Activated CD8-positive, alpha-beta memory T cell treated with anti-CD3 and anti-CD28 coated beads, Interleukin-2, amount 10 ng/mL, durations not matched to agents 7 days and 5 days (primary cell): ENCODE measurements at regions not wholly inside any gene's neighbourhood (a gene's known extent, or its start where the extent isn't known, plus 50 kb on each side); places are given as distances from the start of the nearest gene placed in this dataset.

ENCODE experiments used
- ATAC-seq: fragments of 150-1000 bp; cut with Tn5 transposase; one replicate; pipeline ENCODE4 v1.10.0; 2021; ENCODE audit warnings: moderate library complexity
- CTCF ChIA-PET: fragments of 350-600 bp; sonication (Branson Sonifier 250); formaldehyde crosslinking; loops from one replicate; lab custom pipeline; 2021; ENCODE audit warnings: antibody characterized with exemption; lab: Charles Lee
- DNase-seq: peaks from one replicate; pipeline ENCODE4 v3.0.0-alpha.2; 2020
- H3K27ac Mint-ChIP-seq: one replicate; pipeline ENCODE4 v1.8.0; 2021; ENCODE audit warnings: mild to moderate bottlenecking, mixed read lengths
- H3K27me3 Mint-ChIP-seq: one replicate; pipeline ENCODE4 v1.8.0; 2021; ENCODE audit warnings: mixed read lengths
- H3K36me3 Mint-ChIP-seq: one replicate; pipeline ENCODE4 v1.8.0; 2021; ENCODE audit warnings: mild to moderate bottlenecking, mixed read lengths
- H3K4me1 Mint-ChIP-seq: one replicate; pipeline ENCODE4 v1.8.0; 2021; ENCODE audit warnings: mixed read lengths
- H3K4me3 Mint-ChIP-seq: one replicate; pipeline ENCODE4 v1.8.0; 2021; ENCODE audit warnings: mild to moderate bottlenecking, moderate library complexity, mixed read lengths
- H3K9me3 Mint-ChIP-seq: one replicate; pipeline ENCODE4 v1.8.0; 2022; ENCODE audit warnings: low read depth, mixed read lengths

DNA sequence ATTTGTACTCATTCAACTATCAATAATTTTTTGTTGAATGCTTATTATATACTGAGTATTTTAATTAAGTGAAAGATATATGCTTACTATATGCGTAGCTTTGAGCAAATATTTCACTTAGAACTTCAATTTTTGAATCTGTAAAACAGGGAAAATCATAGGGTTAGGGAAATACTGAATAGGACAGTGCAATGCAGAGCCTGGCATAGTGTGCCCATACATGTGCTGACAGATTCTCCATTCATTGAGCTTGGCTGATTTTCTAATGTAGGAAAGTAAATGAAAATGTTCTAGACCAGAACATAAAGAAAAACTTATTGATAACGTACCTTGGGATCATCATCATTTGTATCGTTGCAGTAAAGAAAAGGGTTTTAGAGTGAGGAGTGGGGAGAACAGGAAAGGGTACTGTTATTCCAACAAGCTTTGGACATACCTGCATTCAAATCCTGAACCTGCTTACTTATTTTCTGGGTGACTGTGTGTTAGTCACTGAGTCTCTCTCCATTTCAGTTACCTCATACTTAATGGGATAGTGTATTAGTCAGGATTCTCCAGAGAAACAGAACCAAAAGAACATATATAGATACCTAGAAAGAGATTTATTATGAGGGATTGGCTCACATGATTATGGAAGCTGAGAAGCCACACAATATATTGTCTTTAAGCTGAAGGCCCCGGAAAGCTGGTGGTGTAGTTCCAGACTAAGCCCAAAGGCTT, 436.4 kb downstream of the ADAMTS20 start:
- H3K36me3 Mint-ChIP-seq = no peaks in the 10 kb centered on the region
- H3K9me3 Mint-ChIP-seq = peaks cover 6% of the 10 kb centered on the region
- DNase-seq (no peak), ATAC-seq (no peak)
- no peak overlapping the region for H3K27ac Mint-ChIP-seq
- CTCF ChIA-PET = no interaction called here
- H3K4me1 Mint-ChIP-seq = no peaks in the 10 kb centered on the region
- no peak overlapping the region for H3K4me3 Mint-ChIP-seq
- H3K27me3 Mint-ChIP-seq = no peaks in the 10 kb centered on the region

DNA sequence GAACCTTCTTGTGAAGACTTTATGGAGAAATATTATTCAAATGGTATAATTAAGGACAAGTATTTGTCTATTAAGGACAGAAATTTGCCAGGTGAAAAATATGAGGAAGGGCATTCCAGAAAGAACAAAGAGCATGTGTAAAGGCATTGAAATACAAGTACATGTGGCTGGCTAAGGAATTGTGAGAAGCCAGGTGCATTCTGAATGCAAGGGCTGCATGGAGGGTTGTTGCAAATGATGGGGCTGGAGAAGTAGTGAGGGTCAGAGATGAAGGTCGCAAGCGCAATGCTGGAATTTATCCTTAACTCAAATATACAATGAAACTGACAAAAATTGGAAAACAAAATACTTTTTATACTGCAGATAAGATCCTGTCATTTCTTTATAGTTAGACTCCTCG, 437.7 kb downstream of the ADAMTS20 start:
- no peak for ATAC-seq
- H3K4me1 Mint-ChIP-seq = no peaks in the 10 kb centered on the region
- peaks cover 6% of the 10 kb centered on the region for H3K9me3 Mint-ChIP-seq
- no peaks in the 10 kb centered on the region for H3K27me3 Mint-ChIP-seq
- no peaks in the 10 kb centered on the region for H3K36me3 Mint-ChIP-seq
- no peak overlapping the region for H3K27ac Mint-ChIP-seq
- no peak overlapping the region for H3K4me3 Mint-ChIP-seq
- CTCF ChIA-PET = no interaction called here
- DNase-seq = no peak

DNA sequence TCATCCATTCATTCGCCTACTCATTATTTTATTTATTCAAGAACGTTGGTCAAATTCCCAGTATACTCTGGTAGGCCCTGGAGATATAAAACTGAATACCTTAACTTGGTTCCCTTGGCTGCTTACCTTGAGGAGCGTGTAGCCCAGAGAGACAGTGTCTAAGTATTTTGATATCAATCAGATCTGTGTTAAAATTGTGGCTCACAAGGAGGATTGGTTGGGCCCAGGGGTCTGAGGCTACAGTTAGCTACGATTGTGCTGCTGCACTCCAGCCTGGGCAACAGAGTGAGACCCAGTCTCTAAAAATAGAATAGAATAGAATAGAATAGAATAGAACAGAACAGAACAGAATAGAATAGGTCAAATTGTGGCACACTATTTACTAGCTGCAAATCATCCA, 438.4 kb downstream of the ADAMTS20 start:
- ATAC-seq (no peak), DNase-seq (no peak)
- H3K9me3 Mint-ChIP-seq = peaks cover 6% of the 10 kb centered on the region
- CTCF ChIA-PET = no interaction called here
- no peak overlapping the region for H3K27ac Mint-ChIP-seq
- H3K4me1 Mint-ChIP-seq = no peaks in the 10 kb centered on the region
- H3K36me3 Mint-ChIP-seq = no peaks in the 10 kb centered on the region
- no peaks in the 10 kb centered on the region for H3K27me3 Mint-ChIP-seq
- H3K4me3 Mint-ChIP-seq = no peak overlapping the region

DNA sequence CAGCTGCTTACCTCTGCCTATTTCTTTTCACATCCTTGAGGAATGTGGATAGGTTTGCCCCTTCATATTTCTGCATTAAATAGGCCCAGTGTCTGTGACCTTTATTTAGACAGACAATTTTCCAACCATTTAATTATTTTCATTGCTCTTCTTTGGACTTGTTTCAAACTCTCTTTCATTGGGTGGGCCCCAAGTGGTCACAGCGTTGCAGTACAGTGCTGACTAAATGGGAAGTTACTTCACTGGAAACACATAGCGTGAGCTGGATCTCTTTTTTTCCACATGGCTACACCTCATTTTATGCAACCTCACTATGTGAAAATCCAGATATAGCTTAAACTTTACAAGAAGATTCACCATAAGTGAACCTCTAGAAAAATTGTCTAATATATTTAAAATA, 438.9 kb downstream of the ADAMTS20 start:
- DNase-seq (no peak), ATAC-seq (no peak)
- no peak overlapping the region for H3K27ac Mint-ChIP-seq
- H3K27me3 Mint-ChIP-seq = no peaks in the 10 kb centered on the region
- no peaks in the 10 kb centered on the region for H3K36me3 Mint-ChIP-seq
- no peak overlapping the region for H3K4me3 Mint-ChIP-seq
- no peaks in the 10 kb centered on the region for H3K4me1 Mint-ChIP-seq
- CTCF ChIA-PET = no interaction called here
- peaks cover 6% of the 10 kb centered on the region for H3K9me3 Mint-ChIP-seq

DNA sequence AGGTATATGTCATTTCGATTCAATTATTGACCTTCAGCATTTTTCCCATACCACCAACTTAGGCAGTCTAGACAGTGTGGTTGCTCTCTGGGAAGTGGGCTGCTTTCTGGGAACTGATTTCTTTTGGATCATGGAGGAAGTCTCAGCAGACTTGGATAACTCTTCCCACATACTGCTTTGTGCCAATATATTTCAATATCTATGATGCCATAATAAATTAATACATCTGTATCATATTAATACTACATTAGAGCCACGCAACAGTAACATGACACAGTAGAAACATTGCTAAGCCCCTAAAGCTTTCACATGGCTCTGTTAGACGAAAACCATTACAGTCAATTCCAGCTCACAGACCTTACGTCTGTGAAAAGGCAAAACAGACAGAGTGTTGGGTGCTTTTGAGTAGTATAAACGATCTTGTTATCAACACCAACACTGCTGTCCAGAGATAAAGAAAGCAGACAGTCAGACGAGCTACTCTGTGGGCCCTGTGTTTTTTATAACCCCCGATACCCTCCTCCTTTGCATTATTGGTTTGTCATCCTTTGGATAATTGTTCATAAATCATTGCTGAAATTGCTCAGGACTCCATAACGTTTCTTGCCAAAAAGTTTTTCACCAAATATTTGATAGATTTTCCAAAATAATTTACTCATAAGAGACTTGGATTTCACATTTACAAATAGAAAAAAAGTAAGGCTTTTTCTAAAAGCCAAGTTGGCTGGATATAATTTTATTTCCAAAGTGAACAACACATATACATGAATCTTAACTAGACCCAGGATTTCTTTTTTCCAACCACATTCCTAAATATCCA, 439.7 kb downstream of the ADAMTS20 start:
- Mint-ChIP-seq H3K36me3 (no peaks in the 10 kb centered on the region), H3K27me3 (no peaks in the 10 kb centered on the region), H3K4me1 (no peaks in the 10 kb centered on the region), H3K9me3 (peaks cover 6% of the 10 kb centered on the region), H3K27ac (no peak overlapping the region), H3K4me3 (no peak overlapping the region)
- CTCF ChIA-PET = no interaction called here
- no peak for DNase-seq
- ATAC-seq = no peak

DNA sequence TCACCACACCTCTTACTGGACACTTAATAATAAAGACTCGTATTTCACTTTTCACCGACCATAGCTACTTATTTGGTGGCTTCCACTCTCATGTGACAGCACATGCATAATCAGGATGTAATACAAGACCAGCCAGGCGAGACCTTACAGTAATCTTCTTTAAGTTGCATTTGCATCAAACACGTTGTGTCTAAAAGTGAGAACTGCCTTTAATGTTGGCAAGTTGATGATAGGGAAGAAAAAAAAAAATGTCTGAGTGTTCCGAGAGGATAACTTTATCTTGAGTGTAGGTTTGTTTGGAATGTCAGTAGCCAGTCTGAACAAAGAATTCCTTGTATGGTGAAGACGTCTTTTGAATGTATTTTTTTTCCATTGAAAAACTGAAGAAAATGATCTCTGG, 440.4 kb downstream of the ADAMTS20 start:
- Mint-ChIP-seq H3K4me3 (no peak overlapping the region), H3K36me3 (no peaks in the 10 kb centered on the region), H3K9me3 (peaks cover 4% of the 10 kb centered on the region), H3K4me1 (no peaks in the 10 kb centered on the region), H3K27me3 (no peaks in the 10 kb centered on the region), H3K27ac (no peak overlapping the region)
- no peak for DNase-seq
- ATAC-seq = no peak
- CTCF ChIA-PET = no interaction called here

DNA sequence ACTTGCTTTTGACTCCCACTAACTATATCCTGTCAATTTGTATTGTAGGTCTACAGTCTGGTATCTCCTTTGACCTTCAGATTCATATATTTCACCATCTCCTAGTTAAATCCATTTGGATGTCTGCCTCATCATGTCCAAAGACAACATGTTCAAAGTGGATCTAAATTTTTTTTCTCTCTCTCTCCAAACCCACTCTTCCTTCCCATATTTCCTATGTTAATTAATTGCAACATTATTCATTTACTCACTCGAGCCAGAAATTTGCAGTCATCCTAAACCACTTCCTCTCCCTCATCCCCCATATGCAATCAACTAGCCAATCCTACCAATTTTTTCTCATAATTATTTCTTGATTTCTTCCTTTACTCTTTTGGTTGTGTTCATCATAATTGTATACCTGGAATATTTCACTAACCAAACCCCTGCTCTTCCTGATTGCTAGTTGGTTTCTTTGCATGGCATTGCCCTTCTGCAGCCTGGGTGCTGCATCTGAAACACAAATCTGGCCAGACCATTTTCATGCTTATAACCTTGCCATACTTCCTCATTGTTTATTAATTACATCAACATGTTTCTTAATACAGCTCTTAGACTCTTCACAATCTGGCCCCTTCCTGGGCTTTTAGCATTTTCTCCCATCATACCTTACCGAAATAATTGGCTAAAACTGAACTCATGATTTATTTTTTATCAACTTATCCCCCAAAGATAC, 442.2 kb downstream of the ADAMTS20 start:
- Mint-ChIP-seq H3K4me1 (no peaks in the 10 kb centered on the region), H3K4me3 (no peak overlapping the region), H3K36me3 (no peaks in the 10 kb centered on the region), H3K27ac (no peak overlapping the region), H3K9me3 (peaks cover 3% of the 10 kb centered on the region), H3K27me3 (no peaks in the 10 kb centered on the region)
- DNase-seq (no peak), ATAC-seq (no peak)
- CTCF ChIA-PET = no interaction called here

DNA sequence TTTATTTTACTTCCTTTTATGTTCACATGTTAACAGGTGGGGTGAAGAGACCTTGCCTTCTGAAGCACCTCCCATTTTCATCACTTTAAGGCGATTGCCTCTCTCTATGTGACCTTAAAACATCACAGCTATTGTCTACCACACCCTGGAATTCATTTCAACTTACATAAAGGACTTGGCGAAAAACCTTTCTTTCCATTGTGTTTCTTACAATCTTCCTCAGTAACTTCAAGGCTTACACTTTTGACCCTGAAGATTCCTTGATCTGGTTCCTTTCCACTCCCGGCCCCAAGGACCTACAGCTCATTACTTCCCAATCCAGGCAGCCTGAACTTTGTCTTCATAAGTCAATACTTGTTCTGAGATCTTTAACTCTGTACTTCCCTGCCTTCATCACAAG, 443.3 kb downstream of the ADAMTS20 start:
- DNase-seq = no peak
- peaks cover 3% of the 10 kb centered on the region for H3K9me3 Mint-ChIP-seq
- H3K4me3 Mint-ChIP-seq = no peak overlapping the region
- no peaks in the 10 kb centered on the region for H3K27me3 Mint-ChIP-seq
- no peak overlapping the region for H3K27ac Mint-ChIP-seq
- CTCF ChIA-PET = no interaction called here
- H3K36me3 Mint-ChIP-seq = no peaks in the 10 kb centered on the region
- H3K4me1 Mint-ChIP-seq = no peaks in the 10 kb centered on the region
- no peak for ATAC-seq

DNA sequence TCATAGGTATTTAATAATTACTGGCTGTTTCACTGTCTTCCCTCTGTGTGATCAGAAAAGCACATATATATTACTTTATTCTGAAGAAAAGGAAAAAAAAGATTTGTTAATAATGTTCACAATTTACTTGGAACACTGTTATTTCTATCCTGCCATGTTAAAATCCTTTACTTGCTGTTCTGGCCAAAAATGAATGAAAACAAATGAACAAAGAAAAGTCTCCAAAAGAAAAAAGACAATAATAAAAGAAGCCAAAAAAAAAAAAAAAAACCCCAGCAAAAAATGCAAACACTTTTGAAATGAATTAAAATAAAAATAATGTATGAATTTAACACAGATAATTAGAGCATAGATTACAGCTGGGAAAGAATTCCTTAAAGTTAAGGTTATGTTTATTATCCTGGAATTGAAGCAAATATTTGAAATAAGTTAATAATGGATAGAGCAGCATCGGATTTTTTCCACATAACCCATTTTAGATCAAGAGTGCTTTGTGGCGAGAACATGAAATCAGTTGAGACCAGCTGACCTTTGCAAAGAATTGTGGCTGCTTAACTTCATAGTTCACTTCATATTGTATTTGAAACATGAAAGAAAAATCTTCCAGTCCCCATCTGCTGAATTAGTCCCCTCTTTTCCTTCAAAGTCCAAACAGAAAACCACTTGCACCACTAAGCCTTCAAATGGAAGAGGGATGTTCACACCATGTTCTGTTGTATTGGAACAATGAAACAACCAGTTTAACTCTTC, 444.8 kb downstream of the ADAMTS20 start:
- no peak overlapping the region for H3K4me3 Mint-ChIP-seq

DNA sequence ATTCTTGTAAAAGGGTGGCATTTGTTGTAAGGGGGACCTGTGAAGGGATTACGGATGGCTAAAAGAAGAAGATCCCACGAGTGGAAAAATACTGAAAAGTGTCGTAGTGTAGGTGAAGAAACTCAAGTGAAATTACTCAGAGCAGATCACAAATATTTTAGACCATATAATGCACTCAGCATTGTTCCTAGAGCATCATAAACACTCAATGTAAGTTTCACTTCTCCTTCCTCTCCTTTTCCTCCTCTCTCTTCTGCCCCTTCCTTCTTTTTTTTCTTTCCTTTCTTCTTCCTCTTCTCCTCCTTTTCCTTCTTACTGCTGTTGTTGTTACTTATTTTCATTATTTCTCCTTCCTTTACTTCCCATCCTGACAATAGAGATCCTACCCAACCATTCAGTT, 445.6 kb downstream of the ADAMTS20 start:
- Mint-ChIP-seq H3K4me3 (no peak overlapping the region), H3K9me3 (no peaks in the 10 kb centered on the region), H3K4me1 (no peaks in the 10 kb centered on the region), H3K27ac (no peak overlapping the region), H3K36me3 (no peaks in the 10 kb centered on the region), H3K27me3 (no peaks in the 10 kb centered on the region)
- CTCF ChIA-PET = no interaction called here
- no peak for DNase-seq
- ATAC-seq = no peak

More for the DNA sequence above, 444.8 kb downstream of the ADAMTS20 start:
- Mint-ChIP-seq H3K4me1 (no peaks in the 10 kb centered on the region), H3K27me3 (no peaks in the 10 kb centered on the region), H3K9me3 (peaks cover 3% of the 10 kb centered on the region), H3K27ac (no peak overlapping the region), H3K36me3 (no peaks in the 10 kb centered on the region)
- ATAC-seq = no peak
- CTCF ChIA-PET = no interaction called here
- no peak for DNase-seq

DNA sequence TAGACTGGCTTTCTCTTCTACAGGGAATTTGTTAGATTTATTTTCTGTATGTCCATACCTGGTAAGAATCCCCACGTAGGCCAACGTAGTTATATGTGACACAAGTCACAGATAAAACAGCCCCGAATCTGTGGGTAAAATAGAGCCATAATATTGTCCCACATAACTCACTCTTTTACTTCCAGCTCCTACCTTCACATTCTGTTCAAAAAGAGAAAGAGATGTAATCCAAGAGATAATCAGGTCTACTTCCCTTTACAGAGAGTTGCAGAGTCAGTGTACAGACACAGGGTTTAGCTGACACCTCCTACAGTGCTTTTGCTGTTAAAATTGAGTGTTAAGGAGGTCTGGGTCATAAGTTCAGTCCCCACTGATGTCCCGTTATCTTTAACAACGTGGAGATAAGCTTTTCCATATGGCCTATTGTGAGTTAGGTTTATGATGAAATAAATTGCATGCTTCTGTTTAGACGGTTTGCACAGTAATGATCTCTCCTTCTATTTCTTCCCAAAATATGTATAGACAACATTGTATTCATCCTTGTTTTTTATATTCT, 446.5 kb downstream of the ADAMTS20 start:
- H3K27ac Mint-ChIP-seq = no peak overlapping the region
- H3K9me3 Mint-ChIP-seq = no peaks in the 10 kb centered on the region
- H3K4me3 Mint-ChIP-seq = no peak overlapping the region
- no peaks in the 10 kb centered on the region for H3K36me3 Mint-ChIP-seq
- no peaks in the 10 kb centered on the region for H3K4me1 Mint-ChIP-seq
- H3K27me3 Mint-ChIP-seq = no peaks in the 10 kb centered on the region
- ATAC-seq (no peak), DNase-seq (no peak)
- CTCF ChIA-PET = no interaction called here

DNA sequence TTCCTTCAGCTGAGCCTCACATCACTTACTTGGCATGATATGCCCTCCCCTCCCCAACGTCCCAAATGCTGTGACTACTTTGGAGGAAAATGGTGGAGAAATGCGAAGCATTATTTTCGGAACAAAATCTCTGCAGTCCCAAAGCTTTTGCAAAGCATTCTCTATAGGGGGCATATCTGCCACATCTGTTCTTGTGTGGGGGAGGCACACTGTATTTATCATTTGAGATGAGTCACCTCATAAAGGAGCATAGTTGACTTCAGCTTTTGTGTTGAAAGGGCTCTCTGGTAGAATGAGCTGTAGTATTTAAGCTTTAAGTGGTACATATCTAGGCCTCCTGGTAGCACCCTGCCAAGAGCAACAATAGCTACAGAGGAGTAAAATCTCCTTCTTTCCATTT, 447.5 kb downstream of the ADAMTS20 start:
- ATAC-seq = no peak
- no peaks in the 10 kb centered on the region for H3K27me3 Mint-ChIP-seq
- no peaks in the 10 kb centered on the region for H3K36me3 Mint-ChIP-seq
- H3K9me3 Mint-ChIP-seq = no peaks in the 10 kb centered on the region
- CTCF ChIA-PET = no interaction called here
- DNase-seq = no peak
- no peak overlapping the region for H3K4me3 Mint-ChIP-seq
- H3K4me1 Mint-ChIP-seq = no peaks in the 10 kb centered on the region
- H3K27ac Mint-ChIP-seq = no peak overlapping the region

DNA sequence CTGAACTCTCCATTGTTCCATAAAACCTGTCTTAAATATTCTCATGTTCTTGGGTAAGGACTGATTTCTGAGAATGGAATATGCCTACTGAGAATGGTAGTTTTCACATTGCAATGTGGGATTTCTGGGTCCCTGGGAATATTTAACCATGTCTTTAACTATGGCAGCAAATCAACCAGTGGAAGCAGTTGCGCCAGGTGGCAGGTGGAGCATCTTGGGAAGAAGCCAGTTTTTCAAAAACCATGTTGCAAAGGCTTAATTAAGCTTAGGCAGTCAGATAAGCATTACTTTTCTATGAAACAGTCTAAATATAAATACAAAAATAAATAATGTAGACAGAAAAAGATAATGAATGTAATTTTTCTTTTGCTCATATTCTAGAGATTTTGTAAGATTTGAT, 448.1 kb downstream of the ADAMTS20 start:
- DNase-seq (no peak), ATAC-seq (no peak)
- no peaks in the 10 kb centered on the region for H3K9me3 Mint-ChIP-seq
- no peaks in the 10 kb centered on the region for H3K4me1 Mint-ChIP-seq
- H3K27me3 Mint-ChIP-seq = no peaks in the 10 kb centered on the region
- H3K36me3 Mint-ChIP-seq = no peaks in the 10 kb centered on the region
- H3K27ac Mint-ChIP-seq = no peak overlapping the region
- no peak overlapping the region for H3K4me3 Mint-ChIP-seq
- CTCF ChIA-PET = no interaction called here
